SJCRH30 (cell line): ENCODE measurements at regions not wholly inside any gene's neighbourhood (a gene's known extent, or its start where the extent isn't known, plus 50 kb on each side); places are given as distances from the start of the nearest gene placed in this dataset.

Source experiments
- DNase-seq, 2 experiments: peaks; one replicate each; pipeline ENCODE4 v3.0.0-alpha.2; 2015 to 2020
- H3K27ac ChIP-seq: fragments of 250-450 bp; sonication (Bioruptor Pico); 2 replicates; pipeline ENCODE4 v1.5.1; 2020; ENCODE audit warnings: mild to moderate bottlenecking, moderate library complexity
- H3K27me3 ChIP-seq: fragments of 250-450 bp; sonication (Bioruptor Pico); 2 replicates; pipeline ENCODE4 v1.5.1; 2020; ENCODE audit warnings: mild to moderate bottlenecking, moderate library complexity
- H3K36me3 ChIP-seq: fragments of 250-450 bp; sonication (Bioruptor Pico); 2 replicates; pipeline ENCODE4 v1.5.1; 2020; ENCODE audit warnings: mild to moderate bottlenecking, moderate library complexity
- H3K4me1 ChIP-seq: fragments of 250-450 bp; sonication (Bioruptor Pico); 2 replicates; pipeline ENCODE4 v1.5.1; 2020; ENCODE audit warnings: mild to moderate bottlenecking, moderate library complexity
- H3K4me3 ChIP-seq: fragments of 250-450 bp; sonication (Bioruptor Pico); 2 replicates; pipeline ENCODE4 v1.5.1; 2020; ENCODE audit warnings: mild to moderate bottlenecking, moderate library complexity
- H3K9me3 ChIP-seq: fragments of 250-450 bp; sonication (Bioruptor Pico); replicated peaks from 2 replicates; pipeline ENCODE4 v1.5.1; 2020; ENCODE audit warnings: mild to moderate bottlenecking, moderate library complexity

DNA sequence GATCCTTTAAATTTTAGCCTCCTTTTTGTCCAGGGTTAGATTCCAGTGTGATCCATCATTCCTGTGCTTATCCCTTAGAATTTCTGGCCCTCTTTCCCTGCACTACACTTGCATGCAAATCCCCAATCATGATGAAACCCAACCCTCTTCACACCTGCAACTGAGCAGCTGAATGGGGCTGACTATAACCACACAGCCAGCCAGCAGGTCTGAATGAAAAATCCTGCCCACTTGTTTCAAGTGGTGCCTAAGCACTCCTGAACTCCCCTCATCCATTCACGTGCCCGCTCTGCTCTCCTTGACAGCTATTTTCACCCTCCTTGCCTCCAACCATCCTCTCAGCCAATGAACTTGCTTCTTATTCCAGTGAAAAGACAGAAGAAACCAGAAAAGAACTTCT, 80.5 kb upstream of the AFF3 start:
- Histone ChIP-seq H3K4me3 (no peak overlapping the region), H3K27me3 (no peaks in the 10 kb centered on the region; the same call in 1 of the 2 replicates), H3K27ac (no peak overlapping the region), H3K9me3 (no peaks in the 10 kb centered on the region), H3K36me3 (no peaks in the 10 kb centered on the region), H3K4me1 (no peaks in the 10 kb centered on the region)
- no peak for DNase-seq

DNA sequence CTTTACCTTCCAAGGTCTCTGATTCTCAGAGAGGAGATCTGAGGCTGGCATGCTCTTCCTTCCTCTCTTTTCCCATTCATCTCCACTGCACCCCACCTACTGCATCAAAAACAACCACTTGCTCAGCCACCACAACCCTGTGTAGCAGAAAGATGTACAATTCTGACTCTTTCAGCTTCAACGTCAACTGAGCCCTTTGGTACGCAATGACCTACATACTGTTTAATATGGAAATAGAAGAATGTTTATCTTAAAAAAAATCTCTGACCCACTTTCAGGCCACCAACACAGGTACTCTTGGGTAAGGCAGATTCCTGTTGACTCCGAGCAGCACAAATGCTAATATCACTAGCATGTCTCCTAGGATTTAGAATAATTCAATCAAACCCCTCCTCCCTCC, 76.2 kb upstream of the AFF3 start:
- H3K9me3 ChIP-seq: no peaks in the 10 kb centered on the region
- no peak overlapping the region for H3K27ac ChIP-seq
- no peaks in the 10 kb centered on the region for H3K36me3 ChIP-seq
- no peak overlapping the region for H3K4me3 ChIP-seq
- H3K27me3 ChIP-seq: no peaks in the 10 kb centered on the region; the same call in 1 of the 2 replicates
- H3K4me1 ChIP-seq: no peaks in the 10 kb centered on the region
- DNase-seq: no peak

DNA sequence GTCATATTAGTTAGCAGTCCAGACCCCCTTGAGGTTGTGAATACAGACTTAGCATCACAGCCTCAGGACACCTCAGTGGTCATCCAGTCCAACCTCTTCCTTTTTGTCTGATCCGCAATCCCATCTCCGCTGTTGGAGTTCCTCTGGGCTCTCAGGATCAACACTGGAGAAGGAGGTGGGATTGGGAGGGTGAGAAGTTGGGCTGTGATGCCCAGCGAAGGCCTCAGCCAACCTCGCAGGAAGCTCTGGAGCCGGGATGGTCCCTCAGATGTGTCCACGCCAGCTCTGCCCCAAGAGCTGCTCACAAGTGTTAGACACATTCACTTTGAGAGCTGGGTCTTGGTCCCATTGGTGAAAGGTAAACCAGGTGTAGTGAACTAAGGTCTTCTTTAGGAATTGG, 74.9 kb upstream of the AFF3 start:
- H3K4me3 ChIP-seq: no peak overlapping the region
- H3K27ac ChIP-seq: no peak overlapping the region
- no peaks in the 10 kb centered on the region for H3K36me3 ChIP-seq
- no peak for DNase-seq
- H3K4me1 ChIP-seq: no peaks in the 10 kb centered on the region
- no peaks in the 10 kb centered on the region for H3K27me3 ChIP-seq
- H3K9me3 ChIP-seq: no peaks in the 10 kb centered on the region

DNA sequence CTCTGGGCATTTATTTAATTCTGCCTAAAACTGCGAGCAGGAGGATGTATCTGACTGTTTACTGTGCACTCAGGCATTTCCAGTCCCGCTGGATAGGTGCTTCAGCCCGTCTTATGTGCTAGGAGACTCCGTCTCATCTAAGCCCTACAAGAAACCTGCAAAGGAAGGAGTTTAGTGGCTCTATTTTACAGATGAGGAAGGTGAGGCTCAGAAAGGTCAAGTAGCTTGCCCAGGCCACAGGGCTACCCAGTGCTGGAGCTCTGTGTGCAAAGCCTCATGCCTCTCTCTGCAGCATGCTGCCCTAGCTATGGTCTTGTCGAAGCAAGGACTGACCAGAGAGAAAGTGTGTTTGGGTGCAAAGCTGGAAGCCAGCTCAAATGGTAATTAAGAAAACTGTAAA, 73.6 kb upstream of the AFF3 start:
- H3K27me3 ChIP-seq: no peaks in the 10 kb centered on the region
- no peaks in the 10 kb centered on the region for H3K9me3 ChIP-seq
- H3K4me1 ChIP-seq: no peaks in the 10 kb centered on the region
- H3K4me3 ChIP-seq: no peak overlapping the region
- no peaks in the 10 kb centered on the region for H3K36me3 ChIP-seq
- no peak overlapping the region for H3K27ac ChIP-seq
- DNase-seq: no peak

DNA sequence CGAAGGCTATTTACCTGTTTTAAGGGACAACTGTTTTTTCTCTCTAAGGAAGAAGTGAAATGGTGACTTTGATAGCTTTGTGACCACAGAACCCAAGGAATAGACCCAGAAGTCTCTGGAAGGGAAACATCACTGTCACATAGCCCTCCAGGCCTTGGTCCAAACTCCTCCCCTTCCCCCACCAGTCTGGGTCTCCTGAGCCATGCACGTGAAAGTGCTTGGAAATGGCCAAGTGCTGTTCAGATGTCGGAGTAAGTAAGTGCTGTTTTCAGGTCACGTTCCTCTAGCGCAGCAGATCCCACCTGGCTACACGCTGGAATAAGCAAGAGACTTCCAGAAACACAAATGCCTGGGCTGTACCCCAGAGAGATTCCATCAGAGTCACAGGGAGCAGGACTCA, 73.0 kb upstream of the AFF3 start:
- DNase-seq: no peak
- H3K27ac ChIP-seq: no peak overlapping the region
- H3K4me1 ChIP-seq: no peaks in the 10 kb centered on the region
- H3K9me3 ChIP-seq: no peaks in the 10 kb centered on the region
- H3K4me3 ChIP-seq: no peak overlapping the region
- H3K27me3 ChIP-seq: no peaks in the 10 kb centered on the region
- H3K36me3 ChIP-seq: no peaks in the 10 kb centered on the region

DNA sequence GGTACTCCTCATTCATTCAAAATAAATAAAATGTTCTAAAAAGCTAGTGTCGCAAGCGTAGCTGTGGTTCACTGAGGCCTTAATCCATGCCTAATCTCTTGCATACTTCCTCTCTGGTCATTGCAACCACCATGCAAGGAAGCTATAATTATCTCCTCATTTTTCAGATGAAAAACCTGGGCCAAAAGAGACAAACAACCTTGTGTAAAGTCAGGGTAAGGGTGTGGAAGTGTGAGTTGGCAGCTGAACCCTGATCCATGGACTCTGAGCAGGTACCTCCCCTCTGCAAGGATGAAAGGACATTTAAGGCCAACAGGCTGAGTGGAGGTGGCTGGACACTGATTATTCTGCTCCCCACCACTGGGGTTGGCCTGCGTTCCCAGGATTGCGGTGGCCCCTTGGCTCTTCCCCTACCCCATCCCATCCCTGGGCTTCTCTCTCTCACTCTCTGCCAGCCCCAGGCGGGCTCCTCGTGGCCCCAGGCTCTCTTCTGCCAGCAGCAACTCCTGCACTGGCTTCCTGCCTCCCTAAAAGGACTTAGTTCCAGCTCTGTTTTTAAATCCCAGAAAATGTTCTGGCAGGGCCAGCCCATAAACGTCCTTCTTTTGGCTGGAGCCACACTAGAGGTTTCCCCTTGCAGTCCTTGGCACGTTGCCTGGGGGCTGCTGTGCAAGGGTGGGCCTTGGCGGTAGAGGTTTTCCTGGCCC, 72.0 kb upstream of the AFF3 start:
- no peaks in the 10 kb centered on the region for H3K27me3 ChIP-seq
- no peaks in the 10 kb centered on the region for H3K36me3 ChIP-seq
- no peak overlapping the region for H3K27ac ChIP-seq
- no peaks in the 10 kb centered on the region for H3K4me1 ChIP-seq
- H3K4me3 ChIP-seq: no peak overlapping the region
- H3K9me3 ChIP-seq: no peaks in the 10 kb centered on the region
- DNase-seq: no peak

DNA sequence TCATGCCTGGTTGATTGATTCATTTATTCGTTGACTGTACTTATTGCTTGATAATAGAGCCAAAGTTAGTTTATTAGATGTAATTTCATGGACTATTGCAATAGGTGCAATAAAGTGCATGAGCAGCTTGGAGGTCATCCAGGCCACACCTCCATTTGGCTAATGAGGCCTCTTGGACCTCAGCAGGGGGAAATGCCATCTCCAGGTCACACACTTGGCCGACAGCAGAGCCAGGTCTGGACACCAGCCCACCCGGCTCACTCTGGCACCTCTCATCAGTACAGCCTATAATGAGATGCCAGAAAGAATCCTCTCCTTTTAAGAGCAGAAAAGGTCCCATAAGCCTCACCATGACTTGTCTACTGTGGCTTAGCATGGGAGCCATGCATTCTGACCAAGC, 71.2 kb upstream of the AFF3 start:
- H3K4me3 ChIP-seq: no peak overlapping the region
- H3K4me1 ChIP-seq: no peaks in the 10 kb centered on the region
- no peaks in the 10 kb centered on the region for H3K9me3 ChIP-seq
- DNase-seq: no peak
- no peak overlapping the region for H3K27ac ChIP-seq
- no peaks in the 10 kb centered on the region for H3K27me3 ChIP-seq
- H3K36me3 ChIP-seq: no peaks in the 10 kb centered on the region

DNA sequence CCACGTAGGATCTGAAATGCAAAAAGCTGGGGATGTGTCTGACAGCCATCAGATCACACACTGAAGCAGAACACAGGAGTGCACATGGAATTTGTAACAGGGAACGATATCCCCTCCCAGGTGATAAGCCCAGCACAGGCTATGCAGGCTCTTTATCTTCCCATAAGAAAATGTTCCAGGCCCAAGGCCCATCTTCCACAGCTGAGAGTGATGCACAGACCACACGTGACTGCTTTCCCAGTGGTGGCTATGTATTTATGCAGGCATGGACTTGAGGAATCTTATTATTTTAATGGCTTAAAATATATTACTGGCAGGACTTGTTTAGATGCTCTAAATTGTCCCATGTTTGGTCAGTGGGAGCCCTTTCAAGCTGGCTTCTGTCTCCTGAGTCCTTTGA, 70.5 kb upstream of the AFF3 start:
- DNase-seq: no peak
- H3K36me3 ChIP-seq: no peaks in the 10 kb centered on the region
- H3K27ac ChIP-seq: no peak overlapping the region
- H3K9me3 ChIP-seq: no peaks in the 10 kb centered on the region
- no peaks in the 10 kb centered on the region for H3K4me1 ChIP-seq
- H3K4me3 ChIP-seq: no peak overlapping the region
- no peaks in the 10 kb centered on the region for H3K27me3 ChIP-seq

DNA sequence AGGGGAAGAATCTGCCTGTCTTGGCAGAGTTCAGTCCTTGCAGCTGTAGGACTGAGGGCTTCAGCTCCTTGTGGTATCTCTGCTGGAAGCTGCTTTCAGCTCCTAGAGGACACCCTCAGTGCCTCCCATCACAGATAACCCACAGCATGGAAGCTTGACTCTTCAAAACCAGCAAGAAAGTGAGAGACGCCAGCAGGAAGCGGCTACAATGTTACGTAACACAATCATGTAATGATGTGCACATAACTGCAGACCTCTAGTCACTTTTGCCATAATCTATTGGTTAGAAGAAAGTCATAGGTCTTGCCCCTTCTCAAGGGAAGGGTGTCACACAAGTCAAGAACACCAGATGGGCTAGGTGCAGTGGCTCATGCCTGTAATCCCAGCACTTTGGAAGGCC, 69.1 kb upstream of the AFF3 start:
- no peaks in the 10 kb centered on the region for H3K36me3 ChIP-seq
- H3K4me1 ChIP-seq: no peaks in the 10 kb centered on the region
- H3K27ac ChIP-seq: no peak overlapping the region
- DNase-seq: no peak
- H3K27me3 ChIP-seq: no peaks in the 10 kb centered on the region
- no peak overlapping the region for H3K4me3 ChIP-seq
- H3K9me3 ChIP-seq: no peaks in the 10 kb centered on the region

DNA sequence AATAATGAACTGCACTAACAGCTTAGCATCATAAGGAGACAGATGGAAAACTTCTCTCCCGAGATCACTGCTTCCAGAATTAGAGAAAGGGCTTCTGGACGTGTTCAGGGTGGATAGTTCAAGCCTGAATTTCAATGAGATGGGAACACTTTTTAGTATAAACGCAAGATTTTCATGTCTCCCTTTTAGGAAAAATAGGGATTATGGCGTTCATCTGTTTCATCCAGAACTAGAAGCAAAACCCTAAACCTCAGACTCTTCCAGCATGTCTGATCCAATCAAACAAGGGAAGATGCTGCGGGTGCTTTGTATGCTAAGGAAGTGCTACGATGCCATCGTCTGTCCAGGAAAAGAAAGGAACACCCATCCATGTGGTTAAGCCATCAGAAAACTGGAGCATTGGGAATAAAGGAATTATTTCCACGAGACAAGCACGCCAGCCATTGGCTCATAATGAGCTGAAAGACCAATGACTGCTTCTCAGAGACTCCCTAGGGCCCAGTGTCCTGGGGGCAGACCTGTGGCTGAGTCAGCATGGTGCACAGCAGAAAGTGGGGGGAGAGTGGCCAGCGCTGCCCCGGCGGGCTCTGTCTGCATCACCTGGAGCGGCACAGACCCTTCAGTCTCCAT, 65.9 kb upstream of the AFF3 start:
- DNase-seq: no peak
- H3K27ac ChIP-seq: no peak overlapping the region
- no peaks in the 10 kb centered on the region for H3K4me1 ChIP-seq
- 0 out of 2 replicates have a peak, but pooled peaks cover 3% of the 10 kb centered on the region for H3K27me3 ChIP-seq
- no peak overlapping the region for H3K4me3 ChIP-seq
- no peaks in the 10 kb centered on the region for H3K36me3 ChIP-seq
- H3K9me3 ChIP-seq: no peaks in the 10 kb centered on the region

DNA sequence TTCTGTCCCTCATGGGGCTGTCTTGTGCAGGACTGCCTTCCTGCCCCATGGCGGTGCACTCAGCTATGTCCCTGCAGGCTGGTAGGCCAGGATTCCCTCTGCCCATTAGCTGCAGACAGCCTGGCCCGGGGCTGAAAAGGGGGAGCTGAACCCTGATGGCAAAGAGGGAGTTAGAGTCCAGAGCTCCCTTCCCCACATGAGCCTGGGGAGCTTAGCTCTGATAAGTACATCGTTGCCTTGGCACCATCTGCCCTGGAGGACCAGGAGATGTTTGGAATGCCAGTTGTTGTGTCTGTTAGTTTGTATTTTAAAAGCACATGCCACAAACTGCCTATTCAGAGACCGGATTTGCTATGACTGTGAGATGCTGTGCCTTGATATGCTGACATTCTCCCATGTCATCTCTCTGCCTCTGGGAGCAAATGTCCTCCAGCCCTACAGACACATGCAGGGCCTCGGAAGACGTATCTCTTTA, 65.1 kb upstream of the AFF3 start:
- H3K27ac ChIP-seq: no peak overlapping the region
- H3K9me3 ChIP-seq: no peaks in the 10 kb centered on the region
- no peak overlapping the region for H3K4me3 ChIP-seq
- DNase-seq: no peak
- H3K36me3 ChIP-seq: no peaks in the 10 kb centered on the region
- H3K27me3 ChIP-seq: 0 out of 2 replicates have a peak, but pooled peaks cover 3% of the 10 kb centered on the region
- H3K4me1 ChIP-seq: no peaks in the 10 kb centered on the region

DNA sequence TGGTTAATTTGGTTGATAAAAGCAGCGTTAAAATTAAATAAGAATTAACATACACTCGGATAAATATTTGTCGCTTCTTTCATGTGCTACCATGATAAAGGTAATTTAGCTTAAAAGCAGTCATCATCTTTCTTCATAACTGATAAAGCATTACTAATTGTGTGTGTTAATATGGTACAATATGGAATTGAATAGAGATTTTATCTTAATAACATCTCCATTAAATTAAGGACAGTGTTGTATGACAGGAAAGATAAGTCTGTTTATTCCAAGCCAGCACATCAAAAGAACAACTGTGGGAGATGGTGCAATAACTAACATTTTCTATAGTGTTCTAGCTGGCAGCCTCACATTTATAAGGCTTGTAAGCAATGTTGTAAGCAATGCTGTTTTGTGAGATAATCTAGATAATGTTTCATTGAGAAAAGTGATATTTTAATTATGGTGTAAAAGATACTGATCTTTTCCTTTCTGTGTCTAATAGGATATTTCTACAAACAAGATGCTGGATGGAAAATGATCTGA, 64.4 kb upstream of the AFF3 start:
- H3K27ac ChIP-seq: no peak overlapping the region
- no peaks in the 10 kb centered on the region for H3K9me3 ChIP-seq
- H3K4me3 ChIP-seq: no peak overlapping the region
- no peaks in the 10 kb centered on the region for H3K36me3 ChIP-seq
- H3K27me3 ChIP-seq: 0 out of 2 replicates have a peak, but pooled peaks cover 3% of the 10 kb centered on the region
- no peaks in the 10 kb centered on the region for H3K4me1 ChIP-seq
- DNase-seq: no peak

DNA sequence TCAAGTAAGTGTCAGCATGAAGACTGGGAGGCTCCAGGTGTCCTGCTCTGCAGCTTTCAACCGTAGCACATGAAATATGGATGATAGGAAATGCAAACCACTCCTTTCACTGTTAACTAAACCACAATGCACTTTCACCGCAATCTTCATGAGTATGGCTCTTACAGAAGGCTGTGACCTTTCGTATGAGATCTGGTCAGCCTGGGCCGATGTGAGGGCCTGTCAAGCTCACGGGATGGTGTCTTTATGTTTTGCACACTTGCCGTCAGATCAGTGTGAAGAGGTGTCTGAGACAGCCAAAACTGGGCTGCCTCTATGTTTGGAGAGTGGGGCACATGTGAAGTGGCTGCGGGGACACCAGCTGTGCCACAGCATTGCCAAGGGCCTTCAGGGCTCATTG, 62.8 kb upstream of the AFF3 start:
- Histone ChIP-seq H3K27ac (no peak overlapping the region), H3K36me3 (no peaks in the 10 kb centered on the region), H3K9me3 (no peaks in the 10 kb centered on the region), H3K4me3 (no peak overlapping the region), H3K27me3 (0 out of 2 replicates have a peak, but pooled peaks cover 3% of the 10 kb centered on the region), H3K4me1 (no peaks in the 10 kb centered on the region)
- DNase-seq: no peak

DNA sequence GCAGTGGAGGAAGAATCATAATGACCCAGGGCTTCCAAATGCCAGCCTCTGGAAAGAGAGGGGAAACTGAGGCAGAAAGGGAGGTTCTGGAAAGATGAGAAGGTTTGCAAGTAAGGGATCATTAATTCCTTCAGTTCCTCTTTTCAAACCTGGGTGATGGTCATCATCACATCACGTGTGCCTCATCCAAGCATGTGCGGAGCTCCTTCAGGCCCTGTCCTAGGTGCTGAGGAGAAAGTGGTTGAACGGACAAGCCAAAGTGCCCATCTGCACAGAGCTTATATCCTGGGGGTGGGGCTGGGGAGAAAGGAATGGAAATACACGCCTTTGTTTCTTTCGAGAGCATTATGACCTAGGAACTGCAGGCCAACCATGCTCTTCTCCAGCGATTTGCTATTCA, 60.2 kb upstream of the AFF3 start:
- H3K4me3 ChIP-seq: no peak overlapping the region

DNA sequence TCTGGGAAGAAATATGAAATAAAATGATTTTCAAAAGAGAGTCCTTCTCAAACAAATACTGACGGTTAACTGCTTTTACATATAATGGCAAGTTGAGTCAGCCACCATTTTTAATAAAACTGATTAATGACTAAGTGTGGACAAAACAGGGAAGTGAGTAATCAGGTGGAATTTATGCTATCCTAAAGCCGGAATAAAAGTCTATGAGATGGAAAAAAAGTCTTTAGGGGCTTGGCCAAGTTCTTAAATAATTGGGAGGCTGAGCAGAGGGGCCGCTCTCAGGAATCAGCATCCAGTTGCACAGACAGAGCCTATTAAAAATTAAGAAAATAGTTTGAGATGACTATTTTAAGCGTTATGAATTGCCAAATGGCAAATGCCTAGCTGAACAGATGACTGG, 58.6 kb upstream of the AFF3 start:
- 0 out of 2 replicates have a peak, but pooled peaks cover 3% of the 10 kb centered on the region for H3K27me3 ChIP-seq
- no peaks in the 10 kb centered on the region for H3K36me3 ChIP-seq
- H3K4me3 ChIP-seq: no peak overlapping the region
- no peaks in the 10 kb centered on the region for H3K9me3 ChIP-seq
- DNase-seq: no peak
- no peak overlapping the region for H3K27ac ChIP-seq
- H3K4me1 ChIP-seq: peaks cover 14% of the 10 kb centered on the region

More for the DNA sequence above, 60.2 kb upstream of the AFF3 start:
- Histone ChIP-seq H3K9me3 (no peaks in the 10 kb centered on the region), H3K27me3 (0 out of 2 replicates have a peak, but pooled peaks cover 3% of the 10 kb centered on the region), H3K36me3 (no peaks in the 10 kb centered on the region), H3K4me1 (peaks cover 7% of the 10 kb centered on the region; the same call in 1 of the 2 replicates), H3K27ac (no peak overlapping the region)
- no peak for DNase-seq
